ENCODE measurements at regions not wholly inside any gene's neighbourhood (a gene's known extent, or its start where the extent isn't known, plus 50 kb on each side); places are given as distances from the start of the nearest gene placed in this dataset.
"Not testable (repeated sequence)": the region's sequence is repeated elsewhere in the genome, so short reads cannot be mapped to it uniquely, and the experiment has no call there.

DNA sequence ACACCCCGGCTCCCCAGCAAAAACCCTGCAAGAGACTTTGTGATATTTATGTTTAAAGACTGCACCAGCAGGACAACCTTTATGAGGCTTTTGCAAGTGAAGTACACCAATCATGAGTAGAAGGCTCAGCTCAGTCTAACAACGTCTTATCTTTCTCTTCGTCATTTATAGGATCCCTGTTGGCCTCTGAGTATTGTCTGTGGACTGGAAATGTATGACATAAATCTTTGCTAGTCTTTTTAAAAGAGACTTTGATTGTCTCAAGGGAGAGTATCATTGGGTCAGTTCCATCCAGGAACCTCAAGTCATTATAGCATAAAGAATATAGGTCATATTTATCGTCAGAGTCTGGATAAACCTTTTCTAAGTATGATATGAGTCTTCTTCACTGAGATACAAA lies 505.0 kb upstream of the SOX9 start:
- no peak for DNase-seq (ENCODE audit: low read depth)
- H3K36me3 ChIP-seq (ENCODE audit: control insufficient read depth, insufficient read depth, low read length) = no peaks in the 10 kb centered on the region
- no peak for TF ChIP-seq CTCF (IDR thresholded peaks at IDR 0.05; ENCODE audit: insufficient read depth, low read length, poor library complexity, severe bottlenecking)
- H3K27me3 ChIP-seq (ENCODE audit: control insufficient read depth, insufficient read depth, low read length) = no peaks in the 10 kb centered on the region
- H3K4me3 ChIP-seq (ENCODE audit: low read depth, low read length) = no peak overlapping the region

- DNase-seq (ENCODE audit: low read depth); H3K36me3 ChIP-seq (ENCODE audit: control insufficient read depth, insufficient read depth, low read length); H3K27me3 ChIP-seq (ENCODE audit: control insufficient read depth, insufficient read depth, low read length); H3K4me3 ChIP-seq (ENCODE audit: low read depth, low read length): not testable (repeated sequence)
Measured at GRCh38 chr17:71617767-71618166, 503.1 kb upstream of the SOX9 start.

DNA sequence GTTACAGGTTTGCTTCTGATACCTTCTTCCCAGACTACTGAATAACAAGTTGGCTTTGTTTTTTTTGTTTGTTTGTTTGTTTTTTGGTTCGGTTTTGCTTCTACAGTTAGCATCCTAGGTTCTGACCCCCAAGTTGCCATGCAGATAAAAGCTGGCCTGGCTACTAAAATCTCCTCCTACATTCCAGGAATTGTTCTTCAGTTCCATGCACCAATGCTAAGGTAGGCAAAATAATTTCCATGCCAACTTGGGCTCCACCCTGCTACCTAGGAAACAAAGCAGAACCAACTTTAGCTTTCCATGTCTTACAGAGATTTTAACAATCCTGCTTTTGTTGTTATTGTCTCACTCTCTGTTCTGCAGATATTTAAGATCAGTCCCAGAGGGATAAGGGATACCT lies 495.5 kb upstream of the SOX9 start:
- Histone ChIP-seq H3K4me3 (ENCODE audit: low read depth, low read length) (no peak overlapping the region), H3K27me3 (ENCODE audit: control insufficient read depth, insufficient read depth, low read length) (no peaks in the 10 kb centered on the region), H3K36me3 (ENCODE audit: control insufficient read depth, insufficient read depth, low read length) (no peaks in the 10 kb centered on the region)
- TF ChIP-seq CTCF (IDR thresholded peaks at IDR 0.05; ENCODE audit: insufficient read depth, low read length, poor library complexity, severe bottlenecking) = no peak
- DNase-seq (ENCODE audit: low read depth) = no peak

GRCh38 chr17:71628306-71628705 lies 492.5 kb upstream of the SOX9 start:
- Histone ChIP-seq H3K36me3 (ENCODE audit: control insufficient read depth, insufficient read depth, low read length) (no peaks in the 10 kb centered on the region), H3K4me3 (ENCODE audit: low read depth, low read length) (no peak overlapping the region), H3K27me3 (ENCODE audit: control insufficient read depth, insufficient read depth, low read length) (no peaks in the 10 kb centered on the region)
- no peak for DNase-seq (ENCODE audit: low read depth)
- TF ChIP-seq CTCF (IDR thresholded peaks at IDR 0.05; ENCODE audit: insufficient read depth, low read length, poor library complexity, severe bottlenecking) = no peak

GRCh38 chr17:71631483-71631882 lies 489.3 kb upstream of the SOX9 start:
- TF ChIP-seq CTCF (IDR thresholded peaks at IDR 0.05; ENCODE audit: insufficient read depth, low read length, poor library complexity, severe bottlenecking) = no peak
- H3K27me3 ChIP-seq (ENCODE audit: control insufficient read depth, insufficient read depth, low read length) = no peaks in the 10 kb centered on the region
- no peaks in the 10 kb centered on the region for H3K36me3 ChIP-seq (ENCODE audit: control insufficient read depth, insufficient read depth, low read length)
- no peak for DNase-seq (ENCODE audit: low read depth)
- no peak overlapping the region for H3K4me3 ChIP-seq (ENCODE audit: low read depth, low read length)

DNA sequence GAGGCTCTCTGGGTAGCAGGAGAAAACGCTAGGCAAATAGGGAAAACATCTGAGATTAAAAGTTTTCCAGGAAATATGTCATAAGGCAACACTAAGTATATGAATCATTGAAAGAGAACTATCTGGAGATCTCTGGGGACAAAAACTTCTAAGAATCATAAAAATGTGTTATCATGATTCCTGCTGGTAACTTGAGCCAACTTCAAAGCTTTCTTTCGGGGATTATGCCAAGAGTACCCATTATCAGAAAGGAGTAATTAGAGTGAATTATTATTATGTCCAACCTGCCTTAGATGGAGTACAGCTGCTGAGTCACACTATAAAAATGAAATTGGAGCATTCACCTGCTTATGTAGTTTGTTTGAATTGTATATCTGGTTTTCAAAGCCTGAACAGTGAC lies 488.5 kb upstream of the SOX9 start:
- Histone ChIP-seq H3K36me3 (ENCODE audit: control insufficient read depth, insufficient read depth, low read length) (no peaks in the 10 kb centered on the region), H3K27me3 (ENCODE audit: control insufficient read depth, insufficient read depth, low read length) (no peaks in the 10 kb centered on the region), H3K4me3 (ENCODE audit: low read depth, low read length) (no peak overlapping the region)
- DNase-seq (ENCODE audit: low read depth) = no peak
- TF ChIP-seq CTCF (IDR thresholded peaks at IDR 0.05; ENCODE audit: insufficient read depth, low read length, poor library complexity, severe bottlenecking) = no peak
